ENCODE measurements at regions not wholly inside any gene's neighbourhood (a gene's known extent, or its start where the extent isn't known, plus 50 kb on each side); places are given as distances from the start of the nearest gene placed in this dataset.

DNA sequence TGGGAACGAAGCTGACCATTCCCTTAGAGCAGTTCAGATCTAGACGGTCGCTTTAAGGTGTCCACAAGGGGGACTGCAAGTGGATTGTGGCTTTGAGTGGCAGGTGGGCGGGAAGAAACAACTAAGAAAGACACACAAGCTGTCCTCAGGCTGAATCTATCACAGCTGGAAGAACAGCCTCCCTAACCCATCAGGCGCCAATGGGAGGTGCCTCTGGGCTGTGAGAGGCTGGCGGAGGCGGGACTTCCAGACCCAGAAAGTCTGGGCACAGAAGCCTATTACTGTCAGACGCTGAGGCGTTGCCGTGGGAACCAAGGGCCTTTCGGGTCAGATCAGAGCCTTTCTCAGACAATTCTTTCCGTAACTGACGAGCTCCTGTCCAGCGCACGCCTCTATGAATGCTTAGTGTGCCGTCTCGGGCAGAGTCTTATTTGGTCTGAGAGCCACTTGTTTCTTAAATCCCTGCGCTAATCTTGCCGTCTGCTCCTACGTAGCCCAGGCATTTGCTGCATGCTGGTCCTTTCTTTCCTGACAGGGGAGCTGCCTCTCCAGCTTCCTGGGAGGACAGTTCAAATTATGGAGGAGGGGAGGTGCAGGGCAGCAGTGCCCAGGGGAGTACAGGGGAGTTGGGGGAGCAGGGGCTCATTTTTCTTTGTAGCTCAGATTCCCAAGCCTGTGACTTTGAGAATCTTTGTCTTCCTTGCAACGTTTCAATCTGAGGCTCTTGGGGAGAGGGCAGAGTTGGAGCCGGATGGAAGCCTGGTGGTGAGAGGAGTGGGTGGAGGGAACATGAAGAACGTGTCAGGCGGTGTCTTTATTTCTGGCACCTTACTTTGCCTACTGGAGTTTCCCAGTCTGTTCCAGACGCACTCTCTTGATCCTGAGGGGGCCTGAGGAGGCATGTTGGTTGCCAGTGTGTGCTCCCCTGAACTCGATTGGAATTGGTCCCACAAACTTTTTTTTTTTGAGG lies 618.7 kb downstream of the KCNJ18 start:
- TF ChIP-seq EP300 (IDR thresholded peaks at IDR 0.05; ENCODE audit: borderline replicate concordance) (no peak), CEBPB (IDR thresholded peaks at IDR 0.05) (no peak), YY1 (IDR thresholded peaks at IDR 0.05; ENCODE audit: low read depth) (no peak), NFIC (IDR thresholded peaks at IDR 0.05) (no peak), CREB1 (IDR thresholded peaks at IDR 0.05; ENCODE audit: low read depth) (no peak), RAD21 (IDR thresholded peaks at IDR 0.05; ENCODE audit: low read depth) (no peak)
- TF ChIP-seq, protein P1, sequence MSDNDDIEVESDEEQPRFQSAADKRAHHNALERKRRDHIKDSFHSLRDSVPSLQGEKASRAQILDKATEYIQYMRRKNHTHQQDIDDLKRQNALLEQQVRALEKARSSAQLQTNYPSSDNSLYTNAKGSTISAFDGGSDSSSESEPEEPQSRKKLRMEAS (IDR thresholded peaks at IDR 0.05): no peak

Data from Ishikawa (cell line).